Liver (tissue), 8 donors: ENCODE measurements at regions not wholly inside any gene's neighbourhood (a gene's known extent, or its start where the extent isn't known, plus 50 kb on each side); places are given as distances from the start of the nearest gene placed in this dataset.
"Not testable (repeated sequence)": the region's sequence is repeated elsewhere in the genome, so short reads cannot be mapped to it uniquely, and the experiment has no call there.

Source experiments
- DNase-seq: peaks from one replicate; pipeline ENCODE4 v3.0.0-alpha.2; 2017; ENCODE audit warnings: low spot score
- H3K27ac ChIP-seq, 2 donors: one replicate each; pipeline ENCODE4 v1.7.0; 2013; ENCODE audit warnings: inconsistent platforms in 2 of 2, low read length in 2 of 2, control low read depth in 1 of 2, low read depth in 1 of 2, mild to moderate bottlenecking in 1 of 2
- H3K27me3 ChIP-seq, 4 donors: one replicate each; pipeline versions ENCODE4 v1.6.1 to v1.7.0; 2013; ENCODE audit warnings: low read length in 3 of 4, inconsistent platforms in 1 of 4, mild to moderate bottlenecking in 1 of 4, moderate library complexity in 1 of 4; ENCODE audit not compliant: control insufficient read depth in 4 of 4, insufficient read depth in 4 of 4
- H3K36me3 ChIP-seq, 4 donors: one replicate each; pipeline versions ENCODE4 v1.6.1 to v1.7.0; 2013; ENCODE audit warnings: low read length in 3 of 4, mild to moderate bottlenecking in 3 of 4, low read depth in 1 of 4, moderate library complexity in 1 of 4; ENCODE audit not compliant: control insufficient read depth in 4 of 4, insufficient read depth in 3 of 4
- H3K4me1 ChIP-seq, 4 donors: one replicate each; pipeline versions ENCODE4 v1.6.1 to v1.7.0; 2013; ENCODE audit warnings: low read length in 3 of 4, mild to moderate bottlenecking in 3 of 4, moderate library complexity in 1 of 4; ENCODE audit not compliant: control insufficient read depth in 4 of 4, insufficient read depth in 4 of 4
- H3K4me3 ChIP-seq, 3 donors: one replicate each; pipeline versions ENCODE4 v1.6.1 to v1.7.0; 2013; ENCODE audit warnings: low read length in 3 of 3, control low read depth in 1 of 3, low read depth in 1 of 3, mild to moderate bottlenecking in 1 of 3
- H3K9ac ChIP-seq, 2 donors: one replicate each; pipeline ENCODE4 v1.7.0; 2013; ENCODE audit warnings: low read length in 2 of 2, mild to moderate bottlenecking in 2 of 2, moderate library complexity in 2 of 2, control low read depth in 1 of 2, low read depth in 1 of 2
- H3K9me3 ChIP-seq, 4 donors: one replicate each; pipeline versions ENCODE4 v1.6.1 to v1.7.0; 2013; ENCODE audit warnings: low read length in 3 of 4; ENCODE audit not compliant: control insufficient read depth in 4 of 4
- EGR1 ChIP-seq, 2 donors: IDR thresholded peaks; 2 replicates each; pipeline ENCODE4 v1.6.1; 2016 to 2018; ENCODE audit warnings: antibody characterized with exemption in 2 of 2, low read depth in 2 of 2
- FOXA1 ChIP-seq: IDR thresholded peaks from 2 replicates; pipeline ENCODE4 v1.6.1; 2016; ENCODE audit warnings: antibody characterized with exemption
- FOXA2 ChIP-seq: IDR thresholded peaks from 2 replicates; pipeline ENCODE4 v1.6.1; 2016; ENCODE audit warnings: antibody characterized with exemption
- GABPA ChIP-seq, 2 donors: IDR thresholded peaks in 1 of 2; conservative IDR thresholded peaks in 1 of 2; 2 replicates each; pipeline ENCODE4 v1.6.1; 2016; ENCODE audit warnings: antibody characterized with exemption in 2 of 2, mild to moderate bottlenecking in 1 of 2, moderate library complexity in 1 of 2
- HNF4A ChIP-seq, 2 donors: conservative IDR thresholded peaks; 2 replicates each; pipeline ENCODE4 v1.6.1; 2016; ENCODE audit warnings: antibody characterized with exemption in 2 of 2, mild to moderate bottlenecking in 2 of 2
- HNF4G ChIP-seq: IDR thresholded peaks from 2 replicates; pipeline ENCODE4 v1.6.1; 2016; ENCODE audit warnings: antibody characterized with exemption
- JUND ChIP-seq, 2 donors: IDR thresholded peaks; 2 replicates each; pipeline ENCODE4 v1.6.1; 2016; ENCODE audit warnings: antibody characterized with exemption in 2 of 2
- MAX ChIP-seq: IDR thresholded peaks from 2 replicates; pipeline ENCODE4 v1.6.1; 2016; ENCODE audit warnings: antibody characterized with exemption
- NR2F2 ChIP-seq: IDR thresholded peaks from 2 replicates; pipeline ENCODE4 v1.6.1; 2016; ENCODE audit warnings: antibody characterized with exemption
- RAD21 ChIP-seq, 2 donors: IDR thresholded peaks; 2 replicates each; pipeline ENCODE4 v1.6.1; 2016; ENCODE audit warnings: antibody characterized with exemption in 2 of 2, mild to moderate bottlenecking in 2 of 2
- REST ChIP-seq: IDR thresholded peaks from 2 replicates; pipeline ENCODE4 v1.6.1; 2016; ENCODE audit warnings: antibody characterized with exemption, mild to moderate bottlenecking
- RXRA ChIP-seq, 2 donors: IDR thresholded peaks; 2 replicates each; pipeline ENCODE4 v1.6.1; 2017 to 2018; ENCODE audit warnings: antibody characterized with exemption in 2 of 2, mild to moderate bottlenecking in 1 of 2
- SP1 ChIP-seq: IDR thresholded peaks from 2 replicates; pipeline ENCODE4 v1.6.1; 2018; ENCODE audit warnings: antibody characterized with exemption, mild to moderate bottlenecking
- TAF1 ChIP-seq: conservative IDR thresholded peaks from 2 replicates; pipeline ENCODE4 v1.6.1; 2016; ENCODE audit warnings: antibody characterized with exemption, mild to moderate bottlenecking
- YY1 ChIP-seq: IDR thresholded peaks from 2 replicates; pipeline ENCODE4 v1.6.1; 2016; ENCODE audit warnings: antibody characterized with exemption, mild to moderate bottlenecking
- ZBTB33 ChIP-seq: IDR thresholded peaks from 2 replicates; pipeline ENCODE4 v1.6.1; 2016; ENCODE audit warnings: antibody characterized with exemption
- WGBS: extraction: QIAGEN DNeasy Blood & Tissue Kit; methylation state at CpG from one replicate; pipeline ENCODE4 v1.1.7; 2013; 5-methylcytosine and 5-hydroxymethylcytosine counted together
- TF ChIP-seq, protein P1 (sequence below): fragments of 150-350 bp; IDR thresholded peaks from 2 replicates; pipeline ENCODE4 v1.5.1; 2017; ENCODE audit warnings: improper control_type of control experiment, low read depth, low read length; ENCODE audit not compliant: missing input control
- TF ChIP-seq, protein P2 (sequence below): IDR thresholded peaks from 2 replicates; pipeline ENCODE4 v1.6.1; 2016; ENCODE audit warnings: antibody characterized with exemption
- donor health status: healthy.
- donor health status: healthy.
- donor health status: healthy.
- donor health status: healthy.
- donor health status: healthy.

DNA sequence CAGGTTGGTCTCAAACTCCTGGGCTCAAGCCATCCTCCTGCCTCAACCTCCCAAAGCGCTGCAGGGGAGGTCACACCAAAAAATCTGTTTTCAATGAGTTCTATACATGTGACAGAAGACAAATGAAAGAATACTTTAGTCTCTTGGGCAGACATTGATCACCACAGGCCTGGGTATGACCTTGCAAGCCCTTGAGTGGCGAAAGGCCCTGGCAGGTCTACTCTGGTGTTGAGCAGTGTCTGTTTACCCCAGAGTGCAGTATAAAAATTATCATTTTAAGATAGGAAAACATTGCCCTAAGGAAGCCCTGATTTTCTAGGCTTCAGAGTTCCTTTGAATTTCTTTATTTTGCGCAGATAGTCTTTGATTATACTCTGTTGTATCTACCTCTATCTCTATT, 61.6 kb upstream of the GBE1 start:
- no peak for DNase-seq
- H3K27ac ChIP-seq, result peak overlapping the region; percentile 8 to 47
- 73% methylated on average over 3 of the region's 3 CpGs for whole genome bisulfite sequencing
- TF ChIP-seq HNF4A (conservative IDR thresholded peaks at IDR 0.05) (peak; percentile 25 to 39), YY1 (peak; percentile 34), RXRA (IDR thresholded peaks at IDR 0.05) (peak; percentile 37 to 44)
- TF ChIP-seq, protein P1, sequence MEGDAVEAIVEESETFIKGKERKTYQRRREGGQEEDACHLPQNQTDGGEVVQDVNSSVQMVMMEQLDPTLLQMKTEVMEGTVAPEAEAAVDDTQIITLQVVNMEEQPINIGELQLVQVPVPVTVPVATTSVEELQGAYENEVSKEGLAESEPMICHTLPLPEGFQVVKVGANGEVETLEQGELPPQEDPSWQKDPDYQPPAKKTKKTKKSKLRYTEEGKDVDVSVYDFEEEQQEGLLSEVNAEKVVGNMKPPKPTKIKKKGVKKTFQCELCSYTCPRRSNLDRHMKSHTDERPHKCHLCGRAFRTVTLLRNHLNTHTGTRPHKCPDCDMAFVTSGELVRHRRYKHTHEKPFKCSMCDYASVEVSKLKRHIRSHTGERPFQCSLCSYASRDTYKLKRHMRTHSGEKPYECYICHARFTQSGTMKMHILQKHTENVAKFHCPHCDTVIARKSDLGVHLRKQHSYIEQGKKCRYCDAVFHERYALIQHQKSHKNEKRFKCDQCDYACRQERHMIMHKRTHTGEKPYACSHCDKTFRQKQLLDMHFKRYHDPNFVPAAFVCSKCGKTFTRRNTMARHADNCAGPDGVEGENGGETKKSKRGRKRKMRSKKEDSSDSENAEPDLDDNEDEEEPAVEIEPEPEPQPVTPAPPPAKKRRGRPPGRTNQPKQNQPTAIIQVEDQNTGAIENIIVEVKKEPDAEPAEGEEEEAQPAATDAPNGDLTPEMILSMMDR, result no peak
- peaks cover 4 to 19% (median 16%) of the 10 kb centered on the region in 4 donors for H3K4me1 ChIP-seq
- H3K27me3 ChIP-seq, result no peaks in the 10 kb centered on the region
- H3K4me3 ChIP-seq, result no peak overlapping the region
- H3K9me3 ChIP-seq, result peaks cover 0 to 2% (median 0%) of the 10 kb centered on the region in 4 donors
- no peak overlapping the region for H3K9ac ChIP-seq
- no peaks in the 10 kb centered on the region for H3K36me3 ChIP-seq

GRCh38 chr3:81816473-81817250, 55.2 kb upstream of the GBE1 start:
- peak overlapping the region; percentile 42 to 82 for H3K9ac ChIP-seq
- no peak for TF ChIP-seq GABPA (IDR thresholded peaks at IDR 0.05 in 1 of 2, conservative IDR thresholded peaks at IDR 0.05 in 1 of 2)
- TF ChIP-seq YY1, result peak; percentile 87
- peak; percentile 85 for TF ChIP-seq MAX
- peak; percentile 61 to 73 for TF ChIP-seq HNF4A (conservative IDR thresholded peaks at IDR 0.05)
- TF ChIP-seq TAF1, result no peak
- no peak for TF ChIP-seq FOXA1
- peak; percentile 50 for TF ChIP-seq REST
- TF ChIP-seq, protein P1, result no peak
- TF ChIP-seq NR2F2, result peak; percentile 63
- TF ChIP-seq RXRA (IDR thresholded peaks at IDR 0.05), result peak; percentile 88 to 89
- peak; percentile 60 for TF ChIP-seq ZBTB33
- TF ChIP-seq SP1, result peak; percentile 78
- TF ChIP-seq JUND (IDR thresholded peaks at IDR 0.05), result peak in 1 of 2 donors; percentile 61
- TF ChIP-seq, protein P2, sequence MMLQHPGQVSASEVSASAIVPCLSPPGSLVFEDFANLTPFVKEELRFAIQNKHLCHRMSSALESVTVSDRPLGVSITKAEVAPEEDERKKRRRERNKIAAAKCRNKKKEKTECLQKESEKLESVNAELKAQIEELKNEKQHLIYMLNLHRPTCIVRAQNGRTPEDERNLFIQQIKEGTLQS, result no peak
- peak; percentile 45 to 57 for TF ChIP-seq RAD21 (IDR thresholded peaks at IDR 0.05)
- TF ChIP-seq FOXA2, result no peak
- peak in 1 of 2 donors; percentile 26 for TF ChIP-seq EGR1 (IDR thresholded peaks at IDR 0.05; ENCODE audit: low read depth in 2 of 2)
- TF ChIP-seq HNF4G, result no peak
- peak overlapping the region; percentile 81 to 83 for H3K27ac ChIP-seq
- H3K9me3 ChIP-seq, result peaks cover 0 to 2% (median 0%) of the 10 kb centered on the region in 4 donors
- H3K4me1 ChIP-seq, result peaks cover 0 to 17% (median 8%) of the 10 kb centered on the region in 4 donors
- H3K27me3 ChIP-seq, result no peaks in the 10 kb centered on the region
- no peak for DNase-seq
- WGBS, result 23% methylated on average over 8 of the region's 8 CpGs
- H3K4me3 ChIP-seq, result peak overlapping the region in 2 of 3 donors; percentile 18 to 27
- H3K36me3 ChIP-seq, result no peaks in the 10 kb centered on the region

DNA sequence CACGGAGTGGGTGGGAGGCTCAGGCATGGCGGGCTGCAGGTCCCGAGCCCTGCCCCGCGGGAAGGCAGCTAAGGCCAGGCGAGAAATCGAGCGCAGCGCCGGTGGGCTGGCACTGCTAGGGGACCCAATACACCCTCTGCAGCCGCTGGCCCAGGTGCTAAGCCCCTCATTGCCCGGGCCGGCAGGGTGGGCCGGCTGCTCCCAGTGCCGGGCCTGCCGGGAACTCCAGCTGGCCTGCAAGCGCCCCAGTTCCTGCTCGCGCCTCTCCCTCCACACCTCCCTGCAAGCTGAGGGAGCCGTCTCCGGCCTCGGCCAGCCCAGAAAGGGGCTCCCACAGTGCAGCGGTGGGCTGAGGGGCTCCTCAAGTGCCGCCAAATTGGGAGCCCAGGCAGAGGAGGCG, 50.7 kb upstream of the GBE1 start:
- 96% methylated on average over 25 of the region's 25 CpGs for WGBS
- H3K9ac ChIP-seq, H3K9me3 ChIP-seq, DNase-seq, H3K27ac ChIP-seq, H3K4me3 ChIP-seq, H3K27me3 ChIP-seq, H3K36me3 ChIP-seq: not testable (repeated sequence)
- peaks cover 0 to 28% (median 18%) of the 10 kb centered on the region in 4 donors for H3K4me1 ChIP-seq
